SK-N-MC (cell line): ENCODE measurements at regions not wholly inside any gene's neighbourhood (a gene's known extent, or its start where the extent isn't known, plus 50 kb on each side); places are given as distances from the start of the nearest gene placed in this dataset.

Source experiments
- DNase-seq: peaks from one replicate; pipeline ENCODE4 v3.0.0-alpha.2; 2011; ENCODE audit warnings: low read depth, low spot score
- H3K27ac ChIP-seq: fragments of 200-600 bp; sonication (generic); 2 replicates; pipeline ENCODE4 v1.5.1; 2016; ENCODE audit warnings: mixed run types
- H3K36me3 ChIP-seq: fragments of 200-600 bp; sonication (generic); 2 replicates; pipeline ENCODE4 v1.6.1; 2017; ENCODE audit warnings: antibody characterized with exemption, low read length, mixed read lengths; ENCODE audit not compliant: insufficient read depth
- H3K4me3 ChIP-seq: fragments of 200-600 bp; sonication (generic); 2 replicates; pipeline ENCODE4 v1.5.1; 2016
- H3K9ac ChIP-seq: fragments of 200-600 bp; sonication (generic); 2 replicates; pipeline ENCODE4 v1.8.0; 2017; ENCODE audit warnings: mixed run types, mixed read lengths; ENCODE audit not compliant: insufficient read length
- H3K9me3 ChIP-seq: fragments of 200-600 bp; sonication (generic); 2 replicates; pipeline ENCODE4 v1.6.1; 2017; ENCODE audit warnings: low read depth, mild to moderate bottlenecking, antibody characterized with exemption, low read length, moderate library complexity, mixed read lengths
- EZH2 ChIP-seq: fragments of 200-600 bp; sonication (generic); IDR thresholded peaks from one replicate; pipeline ENCODE4 v1.6.1; 2017; ENCODE audit warnings: antibody characterized with exemption
- FOXP2 ChIP-seq: optimal IDR thresholded peaks from 2 replicates; pipeline ENCODE3; 2011; ENCODE audit warnings: mild to moderate bottlenecking, moderate library complexity; ENCODE audit not compliant: insufficient read depth; ENCODE audit errors: extremely low read length, control extremely low read depth
- POLR2AphosphoS5 ChIP-seq: IDR thresholded peaks from 2 replicates; pipeline ENCODE4 v1.6.1; 2012; ENCODE audit warnings: mild to moderate bottlenecking, low read depth, low read length, borderline replicate concordance

GRCh38 chr3:804211-804610, 288.6 kb upstream of the CNTN6 start:
- Histone ChIP-seq H3K4me3 (no peak overlapping the region), H3K9ac (no peak overlapping the region), H3K9me3 (no peaks in the 10 kb centered on the region), H3K27ac (no peak overlapping the region), H3K36me3 (no peaks in the 10 kb centered on the region)
- no peak for TF ChIP-seq FOXP2
- no peak for TF ChIP-seq POLR2AphosphoS5
- no peak for TF ChIP-seq EZH2
- no peak for DNase-seq

GRCh38 chr3:805326-805725, 287.5 kb upstream of the CNTN6 start:
- no peak overlapping the region for H3K27ac ChIP-seq
- no peak overlapping the region for H3K9ac ChIP-seq
- no peak for TF ChIP-seq EZH2
- TF ChIP-seq FOXP2 = no peak
- no peak for TF ChIP-seq POLR2AphosphoS5
- no peak for DNase-seq
- no peaks in the 10 kb centered on the region for H3K9me3 ChIP-seq
- no peak overlapping the region for H3K4me3 ChIP-seq
- no peaks in the 10 kb centered on the region for H3K36me3 ChIP-seq

- no peak overlapping the region for H3K27ac ChIP-seq
- H3K36me3 ChIP-seq = no peaks in the 10 kb centered on the region
- H3K9me3 ChIP-seq = no peaks in the 10 kb centered on the region
- DNase-seq = no peak
- H3K4me3 ChIP-seq = no peak overlapping the region
- TF ChIP-seq EZH2 = no peak
- no peak for TF ChIP-seq FOXP2
- no peak for TF ChIP-seq POLR2AphosphoS5
- H3K9ac ChIP-seq = no peak overlapping the region
These were observed 286.8 kb upstream of the CNTN6 start for GRCh38 chr3:806006-806405.

GRCh38 chr3:816605-817004, 276.2 kb upstream of the CNTN6 start:
- Histone ChIP-seq H3K27ac (no peak overlapping the region), H3K9me3 (no peaks in the 10 kb centered on the region), H3K9ac (no peak overlapping the region), H3K36me3 (no peaks in the 10 kb centered on the region), H3K4me3 (no peak overlapping the region)
- no peak for TF ChIP-seq EZH2
- TF ChIP-seq POLR2AphosphoS5 = no peak
- no peak for TF ChIP-seq FOXP2
- DNase-seq = no peak

GRCh38 chr3:834679-835078, 258.1 kb upstream of the CNTN6 start:
- Histone ChIP-seq H3K9me3 (no peaks in the 10 kb centered on the region), H3K27ac (no peak overlapping the region), H3K9ac (no peak overlapping the region), H3K36me3 (no peaks in the 10 kb centered on the region), H3K4me3 (no peak overlapping the region)
- no peak for DNase-seq
- TF ChIP-seq FOXP2 = no peak

- TF ChIP-seq EZH2 = no peak
- no peak for TF ChIP-seq POLR2AphosphoS5
- TF ChIP-seq FOXP2 = no peak
- Histone ChIP-seq H3K36me3 (no peaks in the 10 kb centered on the region), H3K4me3 (no peak overlapping the region), H3K9me3 (no peaks in the 10 kb centered on the region), H3K9ac (no peak overlapping the region), H3K27ac (no peak overlapping the region)
- DNase-seq = no peak
These were observed 257.7 kb upstream of the CNTN6 start for GRCh38 chr3:835096-835495.

GRCh38 chr3:839981-840380, 252.8 kb upstream of the CNTN6 start:
- Histone ChIP-seq H3K36me3 (no peaks in the 10 kb centered on the region), H3K9ac (no peak overlapping the region), H3K9me3 (no peaks in the 10 kb centered on the region), H3K4me3 (no peak overlapping the region), H3K27ac (no peak overlapping the region)
- TF ChIP-seq EZH2 = no peak
- no peak for TF ChIP-seq FOXP2
- no peak for TF ChIP-seq POLR2AphosphoS5
- DNase-seq = no peak

- Histone ChIP-seq H3K4me3 (no peak overlapping the region), H3K27ac (no peak overlapping the region), H3K9me3 (no peaks in the 10 kb centered on the region), H3K9ac (no peak overlapping the region), H3K36me3 (no peaks in the 10 kb centered on the region)
- no peak for DNase-seq
- TF ChIP-seq EZH2 (no peak), FOXP2 (no peak)
These were observed 241.6 kb upstream of the CNTN6 start for GRCh38 chr3:851098-851790.

GRCh38 chr3:852033-852432, 240.8 kb upstream of the CNTN6 start:
- DNase-seq = no peak
- H3K27ac ChIP-seq = no peak overlapping the region
- H3K36me3 ChIP-seq = no peaks in the 10 kb centered on the region
- TF ChIP-seq EZH2 (no peak), POLR2AphosphoS5 (no peak)
- H3K4me3 ChIP-seq = no peak overlapping the region
- H3K9ac ChIP-seq = no peak overlapping the region
- no peaks in the 10 kb centered on the region for H3K9me3 ChIP-seq
